ENCODE measurements at regions not wholly inside any gene's neighbourhood (a gene's known extent, or its start where the extent isn't known, plus 50 kb on each side); places are given as distances from the start of the nearest gene placed in this dataset.

DNA sequence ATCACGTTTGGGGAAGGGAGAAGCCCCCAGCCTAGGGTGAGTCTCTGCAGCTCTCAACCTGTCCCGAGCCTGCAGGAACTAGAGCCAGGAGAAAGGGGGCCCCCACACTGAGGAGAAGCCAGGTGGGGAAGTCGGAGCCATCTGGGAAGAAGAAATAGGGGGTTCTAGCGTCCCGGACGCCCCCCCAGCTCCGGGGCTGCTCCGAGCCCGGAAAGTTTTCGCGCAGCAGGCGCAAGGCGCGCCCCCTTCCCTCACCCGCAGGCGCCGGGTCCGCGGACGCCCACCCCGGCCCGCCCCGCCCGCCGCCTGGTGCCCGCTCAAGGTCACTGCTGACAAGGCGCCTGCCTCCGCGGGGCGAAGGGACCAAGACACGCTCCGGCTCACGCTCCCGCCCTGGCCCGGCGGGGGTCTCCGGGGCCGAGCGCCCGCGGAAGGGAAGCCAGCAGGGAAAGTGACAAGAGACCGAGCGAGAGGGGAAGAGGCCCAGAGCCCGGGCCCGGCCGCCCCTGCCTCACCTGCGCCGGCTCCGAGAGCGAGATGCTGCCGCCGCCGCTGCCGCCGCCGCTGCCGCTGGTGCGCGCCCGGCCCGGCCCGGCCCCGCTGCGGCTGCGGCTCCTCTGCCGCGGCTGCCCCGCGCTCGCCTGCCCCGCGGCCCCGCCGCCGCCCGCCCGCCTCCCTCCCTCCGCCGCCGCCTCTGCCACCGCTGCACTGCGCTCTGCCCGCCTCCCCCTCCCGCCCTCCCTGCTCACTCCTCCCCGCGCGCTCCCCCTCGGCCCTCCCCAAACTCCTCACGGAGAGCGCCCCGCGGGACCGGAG lies 108.4 kb upstream of the SLC6A11 start:
- no peak for ATAC-seq (replicated peaks; ENCODE audit: extremely low read depth, poor library complexity, severe bottlenecking)
- peak overlapping the region; percentile 30 for H3K4me3 Mint-ChIP-seq
- no peak for DNase-seq (ENCODE audit: low spot score in 2 of 2)
- no peak overlapping the region for H3K27ac Mint-ChIP-seq (ENCODE audit: low read depth)
- peaks cover 86% of the 10 kb centered on the region for H3K27me3 Mint-ChIP-seq
- no peaks in the 10 kb centered on the region for H3K36me3 Mint-ChIP-seq (ENCODE audit: insufficient read depth)
- H3K4me1 Mint-ChIP-seq, result peaks cover 8% of the 10 kb centered on the region
- H3K9me3 Mint-ChIP-seq, result no peaks in the 10 kb centered on the region

DNA sequence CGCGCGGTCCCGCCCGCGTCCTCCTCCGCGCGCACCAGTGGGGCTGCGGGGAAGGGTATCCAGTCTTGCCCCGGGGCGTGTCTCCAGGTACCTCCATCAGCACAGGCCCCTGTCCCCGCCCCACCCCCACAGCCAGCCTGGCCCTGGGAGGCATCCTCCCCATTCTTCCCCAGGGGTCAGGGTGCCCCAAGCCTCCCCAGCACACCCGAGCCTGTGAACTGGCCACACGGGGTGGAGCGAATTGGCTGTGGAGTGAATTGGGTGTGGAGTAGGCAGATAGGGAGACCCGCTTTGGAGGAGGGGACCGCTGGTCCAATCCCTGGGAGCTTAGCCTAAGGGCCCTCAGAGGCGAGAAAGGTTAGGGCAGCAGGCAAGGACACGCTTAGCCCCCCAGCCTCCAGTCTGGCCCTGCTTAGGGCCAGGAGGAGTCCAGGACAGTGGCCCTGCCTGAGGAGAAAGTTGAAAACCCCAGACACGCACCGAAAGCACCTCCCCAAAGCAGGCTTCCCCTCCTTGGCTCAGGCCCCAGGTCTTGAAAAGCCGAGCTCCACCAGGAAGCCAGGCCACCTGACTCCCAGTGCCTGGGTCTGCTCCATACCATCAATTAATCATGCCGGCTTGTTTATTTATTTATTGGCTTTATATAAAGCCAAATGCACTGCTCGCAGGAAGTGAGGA lies 107.7 kb upstream of the SLC6A11 start:
- Mint-ChIP-seq H3K4me1 (peaks cover 8% of the 10 kb centered on the region), H3K9me3 (no peaks in the 10 kb centered on the region), H3K36me3 (ENCODE audit: insufficient read depth) (no peaks in the 10 kb centered on the region), H3K4me3 (no peak overlapping the region), H3K27ac (ENCODE audit: low read depth) (no peak overlapping the region), H3K27me3 (peaks cover 86% of the 10 kb centered on the region)
- no peak for ATAC-seq (replicated peaks; ENCODE audit: extremely low read depth, poor library complexity, severe bottlenecking)
- DNase-seq (ENCODE audit: low spot score in 2 of 2), result no peak

DNA sequence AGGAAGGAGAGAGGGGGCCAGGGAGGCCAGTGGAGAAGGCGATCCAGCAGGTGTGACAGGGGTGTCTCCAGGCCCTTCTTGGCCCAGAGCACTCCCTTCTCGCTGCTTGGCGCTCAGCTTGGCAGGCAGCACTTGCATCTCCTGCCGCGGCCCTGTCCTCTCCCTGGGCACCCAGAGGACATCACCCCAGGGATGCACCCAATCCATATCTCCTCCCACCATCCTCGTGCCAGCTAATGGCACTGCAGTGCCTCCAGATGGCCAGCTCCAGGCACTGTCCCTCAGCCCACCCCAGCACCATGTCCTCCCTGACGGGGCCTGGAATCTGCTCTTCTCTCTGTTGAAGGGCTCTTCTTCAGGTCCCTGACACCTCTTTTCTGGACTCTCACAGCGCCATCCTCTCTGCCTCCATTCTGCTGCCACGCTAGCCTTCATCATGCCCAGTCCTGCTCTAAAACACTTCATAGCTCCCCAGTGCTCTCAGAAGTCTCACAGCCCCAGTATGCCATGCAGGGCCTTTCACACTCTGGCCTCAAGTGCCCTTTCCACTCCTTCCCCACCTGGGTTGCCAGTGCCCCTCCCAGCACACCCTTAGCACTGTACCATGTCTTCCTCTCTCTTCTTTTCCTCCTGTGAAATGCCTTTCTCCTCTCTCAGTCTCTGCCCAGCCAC lies 106.8 kb upstream of the SLC6A11 start:
- ATAC-seq (replicated peaks; ENCODE audit: extremely low read depth, poor library complexity, severe bottlenecking) (no peak), DNase-seq (ENCODE audit: low spot score in 2 of 2) (no peak)
- Mint-ChIP-seq H3K27ac (ENCODE audit: low read depth) (no peak overlapping the region), H3K4me3 (peak overlapping the region; percentile 1), H3K4me1 (peaks cover 8% of the 10 kb centered on the region), H3K36me3 (ENCODE audit: insufficient read depth) (no peaks in the 10 kb centered on the region), H3K9me3 (no peaks in the 10 kb centered on the region), H3K27me3 (peaks cover 81% of the 10 kb centered on the region)

DNA sequence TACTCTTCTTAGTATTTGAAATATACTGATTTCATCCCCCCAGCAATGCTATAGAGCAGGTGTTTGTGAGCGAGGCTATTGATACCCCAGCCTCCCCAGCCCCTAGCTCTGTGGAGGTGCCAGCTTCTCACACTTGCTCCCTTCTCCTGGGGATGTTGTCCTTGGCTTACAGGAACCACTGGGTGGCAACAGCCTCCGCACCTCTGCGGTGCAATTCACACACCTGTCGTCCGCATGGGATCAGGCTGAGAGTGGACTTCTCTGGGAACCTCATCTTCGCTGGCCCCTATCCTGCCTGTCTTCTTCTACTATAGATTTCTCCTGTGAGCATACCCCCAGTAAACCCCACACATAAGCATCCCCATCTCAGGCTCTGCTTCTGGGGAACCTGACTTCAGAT lies 103.9 kb upstream of the SLC6A11 start:
- Mint-ChIP-seq H3K27me3 (peaks cover 66% of the 10 kb centered on the region), H3K27ac (ENCODE audit: low read depth) (no peak overlapping the region), H3K4me3 (no peak overlapping the region), H3K4me1 (peaks cover 2% of the 10 kb centered on the region), H3K9me3 (no peaks in the 10 kb centered on the region), H3K36me3 (ENCODE audit: insufficient read depth) (no peaks in the 10 kb centered on the region)
- no peak for DNase-seq (ENCODE audit: low spot score in 2 of 2)
- no peak for ATAC-seq (replicated peaks; ENCODE audit: extremely low read depth, poor library complexity, severe bottlenecking)

DNA sequence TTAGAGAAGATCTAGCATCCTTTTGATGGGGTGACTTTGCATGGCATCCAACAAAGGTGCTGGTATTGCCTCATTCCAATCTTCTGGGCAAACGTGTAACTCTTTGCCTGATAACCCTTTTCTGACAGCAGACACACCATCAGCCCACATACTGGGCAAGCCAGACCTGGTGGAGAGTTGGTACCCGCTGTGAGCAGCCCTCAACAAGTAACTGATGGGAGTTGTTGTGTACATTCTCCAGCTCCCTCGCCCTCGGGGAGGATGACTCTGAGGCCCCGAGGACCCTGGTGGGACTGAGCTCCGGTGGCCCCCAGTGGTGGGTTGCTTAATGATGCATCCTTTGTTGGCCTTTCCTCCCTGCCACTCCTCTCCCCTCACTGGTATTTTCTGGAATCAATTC lies 102.4 kb upstream of the SLC6A11 start:
- ATAC-seq (replicated peaks; ENCODE audit: extremely low read depth, poor library complexity, severe bottlenecking) (no peak), DNase-seq (ENCODE audit: low spot score in 2 of 2) (no peak)
- Mint-ChIP-seq H3K36me3 (ENCODE audit: insufficient read depth) (no peaks in the 10 kb centered on the region), H3K27me3 (peaks cover 59% of the 10 kb centered on the region), H3K9me3 (no peaks in the 10 kb centered on the region), H3K4me1 (no peaks in the 10 kb centered on the region), H3K4me3 (no peak overlapping the region), H3K27ac (ENCODE audit: low read depth) (no peak overlapping the region)

DNA sequence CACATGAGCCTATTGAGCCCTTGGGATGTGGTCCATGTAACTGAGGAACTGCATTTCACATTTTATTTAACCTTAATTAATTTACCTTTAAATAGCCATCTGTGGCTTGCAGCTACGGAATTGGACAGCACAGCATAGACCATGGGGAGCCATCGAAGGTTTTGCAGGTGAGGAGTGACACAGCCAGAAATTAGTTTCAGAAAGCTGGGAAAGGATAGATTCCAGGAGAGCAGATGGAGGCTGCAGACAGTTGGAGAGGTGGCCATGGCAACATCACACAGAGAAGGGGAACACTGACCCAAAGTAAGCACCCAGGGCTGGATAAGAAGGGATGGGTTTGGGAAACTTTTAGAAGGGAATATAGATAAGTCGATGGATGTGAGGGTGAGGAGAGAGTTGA lies 100.1 kb upstream of the SLC6A11 start:
- H3K9me3 Mint-ChIP-seq, result no peaks in the 10 kb centered on the region
- no peak for DNase-seq (ENCODE audit: low spot score in 2 of 2)
- H3K4me1 Mint-ChIP-seq, result no peaks in the 10 kb centered on the region
- H3K27ac Mint-ChIP-seq (ENCODE audit: low read depth), result no peak overlapping the region
- H3K4me3 Mint-ChIP-seq, result no peak overlapping the region
- ATAC-seq (replicated peaks; ENCODE audit: extremely low read depth, poor library complexity, severe bottlenecking), result no peak
- peaks cover 36% of the 10 kb centered on the region for H3K27me3 Mint-ChIP-seq
- H3K36me3 Mint-ChIP-seq (ENCODE audit: insufficient read depth), result no peaks in the 10 kb centered on the region

DNA sequence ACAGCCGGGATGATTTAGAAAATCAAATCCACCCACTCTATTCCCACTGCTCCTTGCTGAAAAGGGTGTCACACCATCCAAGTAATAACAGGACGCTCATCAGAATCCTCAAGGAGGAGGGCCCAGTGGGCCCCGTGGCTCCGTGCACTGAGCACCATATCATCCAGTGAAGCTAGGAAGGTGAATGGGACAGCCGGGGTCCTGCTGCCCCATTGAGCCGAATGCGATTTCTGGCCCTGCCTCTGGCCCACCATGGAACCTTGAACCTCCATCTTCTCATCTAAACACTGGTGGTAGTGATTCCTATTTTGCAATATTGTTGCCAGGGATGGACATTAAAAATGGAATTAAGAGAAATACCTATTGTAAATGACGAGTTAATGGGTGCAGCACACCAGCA lies 99.1 kb upstream of the SLC6A11 start:
- no peak for DNase-seq (ENCODE audit: low spot score in 2 of 2)
- H3K36me3 Mint-ChIP-seq (ENCODE audit: insufficient read depth), result no peaks in the 10 kb centered on the region
- no peak overlapping the region for H3K4me3 Mint-ChIP-seq
- H3K4me1 Mint-ChIP-seq, result no peaks in the 10 kb centered on the region
- H3K27ac Mint-ChIP-seq (ENCODE audit: low read depth), result no peak overlapping the region
- no peak for ATAC-seq (replicated peaks; ENCODE audit: extremely low read depth, poor library complexity, severe bottlenecking)
- peaks cover 31% of the 10 kb centered on the region for H3K27me3 Mint-ChIP-seq
- no peaks in the 10 kb centered on the region for H3K9me3 Mint-ChIP-seq

DNA sequence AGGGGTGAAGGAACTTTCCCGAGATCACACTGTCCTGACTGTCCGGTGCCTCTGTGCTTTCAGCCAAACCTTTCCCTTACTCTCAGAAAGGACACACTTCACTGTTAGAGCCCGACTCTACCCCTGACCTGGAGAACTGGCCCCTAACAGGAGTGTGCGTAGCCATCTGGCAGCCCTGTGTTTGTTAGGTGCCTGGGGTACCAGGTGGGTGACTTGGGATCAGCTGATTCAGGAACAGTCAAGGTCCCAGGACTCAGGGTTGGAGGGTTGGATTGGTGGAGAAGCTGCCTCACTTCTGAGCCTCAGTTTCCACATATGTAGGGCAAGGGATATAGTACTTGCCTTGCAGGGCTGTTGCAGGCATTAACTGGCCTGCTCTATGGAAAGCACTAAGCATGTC lies 98.3 kb upstream of the SLC6A11 start:
- no peaks in the 10 kb centered on the region for H3K9me3 Mint-ChIP-seq
- DNase-seq (ENCODE audit: low spot score in 2 of 2) (no peak), ATAC-seq (replicated peaks; ENCODE audit: extremely low read depth, poor library complexity, severe bottlenecking) (no peak)
- no peaks in the 10 kb centered on the region for H3K4me1 Mint-ChIP-seq
- H3K4me3 Mint-ChIP-seq, result no peak overlapping the region
- no peak overlapping the region for H3K27ac Mint-ChIP-seq (ENCODE audit: low read depth)
- H3K27me3 Mint-ChIP-seq, result peaks cover 29% of the 10 kb centered on the region
- H3K36me3 Mint-ChIP-seq (ENCODE audit: insufficient read depth), result no peaks in the 10 kb centered on the region

DNA sequence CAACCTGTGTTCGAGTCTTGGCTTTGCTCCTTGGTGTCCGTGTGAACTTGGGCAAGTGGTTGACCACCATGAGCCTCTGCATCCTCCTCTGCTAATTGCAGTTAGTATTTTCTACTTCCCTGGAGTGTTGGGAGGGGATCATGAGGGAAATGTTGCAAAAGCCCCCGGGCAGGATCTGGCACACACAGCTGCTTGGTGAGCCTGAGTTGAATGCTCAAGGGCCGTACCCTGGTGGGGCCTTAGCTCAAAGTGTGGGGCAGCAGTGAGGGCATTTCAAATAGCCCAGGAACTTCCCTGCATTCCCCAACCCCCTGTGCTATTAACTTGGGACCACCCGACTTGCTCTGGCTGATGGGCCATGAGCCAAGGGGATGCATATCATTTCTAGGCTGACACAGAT lies 94.9 kb upstream of the SLC6A11 start:
- Mint-ChIP-seq H3K36me3 (ENCODE audit: insufficient read depth) (no peaks in the 10 kb centered on the region), H3K9me3 (no peaks in the 10 kb centered on the region), H3K27ac (ENCODE audit: low read depth) (no peak overlapping the region), H3K4me3 (no peak overlapping the region), H3K4me1 (no peaks in the 10 kb centered on the region), H3K27me3 (peaks cover 34% of the 10 kb centered on the region)
- no peak for ATAC-seq (replicated peaks; ENCODE audit: extremely low read depth, poor library complexity, severe bottlenecking)
- no peak for DNase-seq (ENCODE audit: low spot score in 2 of 2)

DNA sequence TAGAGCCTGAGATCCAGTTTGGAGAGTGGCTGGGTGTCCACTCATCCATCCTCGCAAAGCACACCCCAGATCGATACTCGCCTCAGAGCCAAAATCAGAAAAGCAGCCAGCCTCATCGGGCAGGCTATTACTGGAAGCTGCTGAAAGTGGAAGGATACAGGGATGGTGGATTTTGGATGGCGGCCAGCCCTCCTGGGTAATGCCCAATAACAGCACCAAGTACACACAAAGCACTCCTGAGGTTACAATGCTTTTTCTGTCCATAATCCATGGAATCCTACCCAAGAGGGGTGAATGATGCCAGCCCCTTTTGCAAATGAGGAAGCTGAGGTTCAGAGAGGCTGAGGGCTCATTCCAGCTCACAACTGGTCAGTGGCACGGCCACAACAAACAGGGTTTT lies 93.1 kb upstream of the SLC6A11 start:
- Mint-ChIP-seq H3K4me3 (no peak overlapping the region), H3K27ac (ENCODE audit: low read depth) (no peak overlapping the region), H3K9me3 (no peaks in the 10 kb centered on the region), H3K4me1 (no peaks in the 10 kb centered on the region), H3K36me3 (ENCODE audit: insufficient read depth) (no peaks in the 10 kb centered on the region), H3K27me3 (peaks cover 46% of the 10 kb centered on the region)
- DNase-seq (ENCODE audit: low spot score in 2 of 2) (no peak), ATAC-seq (replicated peaks; ENCODE audit: extremely low read depth, poor library complexity, severe bottlenecking) (no peak)

DNA sequence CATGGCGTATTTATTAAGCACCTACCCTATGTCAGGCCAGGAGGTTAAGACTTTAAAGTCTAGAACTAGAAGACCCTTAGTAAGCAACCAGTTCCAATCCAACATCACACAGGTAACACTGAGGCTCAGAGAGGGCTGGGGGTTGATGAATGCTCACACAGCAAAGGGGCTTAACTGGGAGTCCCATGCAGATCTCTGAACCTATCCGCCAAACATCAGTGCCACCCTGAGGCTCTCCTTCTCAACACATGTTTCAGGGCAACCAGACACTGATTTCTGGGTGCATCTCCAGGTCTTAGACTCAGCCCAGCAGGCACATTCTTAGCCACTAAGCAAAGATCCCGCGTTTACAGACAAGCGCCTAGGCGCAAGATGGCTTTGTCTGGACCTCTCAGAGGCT lies 92.0 kb upstream of the SLC6A11 start:
- ATAC-seq (replicated peaks; ENCODE audit: extremely low read depth, poor library complexity, severe bottlenecking) (no peak), DNase-seq (ENCODE audit: low spot score in 2 of 2) (no peak)
- Mint-ChIP-seq H3K27me3 (peaks cover 57% of the 10 kb centered on the region), H3K27ac (ENCODE audit: low read depth) (no peak overlapping the region), H3K36me3 (ENCODE audit: insufficient read depth) (no peaks in the 10 kb centered on the region), H3K4me1 (no peaks in the 10 kb centered on the region), H3K4me3 (no peak overlapping the region), H3K9me3 (no peaks in the 10 kb centered on the region)

DNA sequence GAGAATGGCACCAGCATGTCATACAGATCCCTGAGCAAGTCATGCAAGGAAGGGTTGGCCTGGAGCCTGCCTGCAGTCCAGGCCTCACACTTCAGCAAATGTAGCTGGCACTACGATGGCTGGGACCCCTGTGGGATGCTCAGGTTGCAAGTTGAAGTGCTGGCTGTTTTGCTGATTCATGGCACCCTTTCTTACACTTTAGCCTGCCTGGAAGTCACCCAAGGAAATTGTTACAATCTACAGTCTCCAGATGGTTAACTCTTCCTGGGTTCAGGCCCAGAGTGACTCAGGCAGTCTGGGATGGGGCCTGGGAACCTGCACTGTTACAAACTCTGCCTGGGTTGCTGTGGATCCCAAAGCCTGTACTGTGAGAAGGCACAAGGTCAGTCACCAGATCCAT lies 91.0 kb upstream of the SLC6A11 start:
- Mint-ChIP-seq H3K4me3 (no peak overlapping the region), H3K9me3 (no peaks in the 10 kb centered on the region), H3K27ac (ENCODE audit: low read depth) (no peak overlapping the region), H3K4me1 (no peaks in the 10 kb centered on the region), H3K36me3 (ENCODE audit: insufficient read depth) (peaks cover 3% of the 10 kb centered on the region), H3K27me3 (peaks cover 66% of the 10 kb centered on the region)
- DNase-seq (ENCODE audit: low spot score in 2 of 2) (no peak), ATAC-seq (replicated peaks; ENCODE audit: extremely low read depth, poor library complexity, severe bottlenecking) (no peak)

DNA sequence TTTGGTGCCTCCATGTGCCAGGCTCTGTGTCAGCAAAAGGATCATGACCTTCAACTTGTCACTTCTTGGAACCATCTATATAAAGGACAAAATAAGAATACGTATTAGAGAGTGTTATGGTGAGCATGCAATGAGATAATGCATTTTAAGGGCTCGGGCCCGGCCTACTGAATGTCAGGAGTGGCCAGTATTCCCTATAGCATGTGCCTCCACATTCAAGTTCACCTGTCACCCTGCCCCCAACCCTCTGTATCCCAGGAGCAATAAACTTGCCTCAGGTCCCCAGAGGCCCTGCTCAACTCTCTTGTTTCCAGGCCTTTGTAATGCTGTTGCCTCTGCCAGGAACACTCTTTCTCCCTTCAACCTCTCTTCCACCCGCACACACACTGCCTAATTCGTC lies 90.2 kb upstream of the SLC6A11 start:
- H3K27me3 Mint-ChIP-seq, result peaks cover 73% of the 10 kb centered on the region

More for the DNA sequence above, 90.2 kb upstream of the SLC6A11 start:
- Mint-ChIP-seq H3K27ac (ENCODE audit: low read depth) (no peak overlapping the region), H3K4me3 (no peak overlapping the region), H3K36me3 (ENCODE audit: insufficient read depth) (peaks cover 3% of the 10 kb centered on the region), H3K4me1 (no peaks in the 10 kb centered on the region), H3K9me3 (no peaks in the 10 kb centered on the region)
- no peak for DNase-seq (ENCODE audit: low spot score in 2 of 2)
- no peak for ATAC-seq (replicated peaks; ENCODE audit: extremely low read depth, poor library complexity, severe bottlenecking)

All from central memory CD8-positive, alpha-beta T cell (primary cell).